SK-N-SH treated with all-trans-retinoic acid at 6 μM for 48 hours (cell line): ENCODE measurements at regions not wholly inside any gene's neighbourhood (a gene's known extent, or its start where the extent isn't known, plus 50 kb on each side); places are given as distances from the start of the nearest gene placed in this dataset.

Experiments
- ARNTL ChIP-seq: fragments of 450-650 bp; formaldehyde crosslinking; IDR thresholded peaks from 2 replicates; pipeline ENCODE4 v1.5.0; 2020; ENCODE audit warnings: low read depth, mild to moderate bottlenecking, moderate library complexity, borderline replicate concordance
- BACH2 ChIP-seq: fragments of 250-450 bp; sonication (Bioruptor Pico); IDR thresholded peaks from 2 replicates; pipeline ENCODE4 v1.9.0; 2021; ENCODE audit warnings: mild to moderate bottlenecking, borderline replicate concordance
- CREB5 ChIP-seq: fragments of 250-450 bp; sonication (Bioruptor Pico); IDR thresholded peaks from 2 replicates; pipeline ENCODE4 v1.5.1; 2020; ENCODE audit warnings: low read depth, mild to moderate bottlenecking, moderate library complexity
- CSDC2 ChIP-seq: fragments of 250-450 bp; sonication (Bioruptor Pico); IDR thresholded peaks from 2 replicates; pipeline ENCODE4 v1.5.0; 2020; ENCODE audit warnings: mild to moderate bottlenecking, moderate library complexity
- ESRRG ChIP-seq: fragments of 250-450 bp; sonication (Bioruptor Pico); IDR thresholded peaks from 2 replicates; pipeline ENCODE4 v1.6.1; 2021; ENCODE audit warnings: mild to moderate bottlenecking
- GLIS3 ChIP-seq: fragments of 250-450 bp; sonication (Bioruptor Pico); IDR thresholded peaks from 2 replicates; pipeline ENCODE4 v1.5.0; 2020; ENCODE audit warnings: mild to moderate bottlenecking, moderate library complexity
- ISL1 ChIP-seq: fragments of 250-450 bp; sonication (Bioruptor Pico); IDR thresholded peaks from 2 replicates; pipeline ENCODE4 v2.1.2; 2022; ENCODE audit warnings: mild to moderate bottlenecking, moderate library complexity
- PATZ1 ChIP-seq: fragments of 250-450 bp; sonication (Bioruptor Pico); IDR thresholded peaks from 2 replicates; pipeline ENCODE4 v1.8.0; 2020; ENCODE audit warnings: mild to moderate bottlenecking, moderate library complexity, borderline replicate concordance
- RARB ChIP-seq: fragments of 250-450 bp; sonication (Bioruptor Pico); IDR thresholded peaks from 2 replicates; pipeline ENCODE4 v1.8.0; 2021; ENCODE audit warnings: mild to moderate bottlenecking, moderate library complexity
- TOX ChIP-seq: fragments of 250-450 bp; sonication (Bioruptor Pico); IDR thresholded peaks from 2 replicates; pipeline ENCODE4 v1.8.0; 2021; ENCODE audit warnings: mild to moderate bottlenecking, moderate library complexity, borderline replicate concordance
- ZC3H10 ChIP-seq: fragments of 250-450 bp; sonication (Bioruptor Pico); IDR thresholded peaks from 2 replicates; pipeline ENCODE4 v1.5.1; 2021; ENCODE audit warnings: mild to moderate bottlenecking, moderate library complexity
- ZFP3 ChIP-seq: fragments of 250-450 bp; sonication (Bioruptor Pico); IDR thresholded peaks from 2 replicates; pipeline ENCODE4 v1.5.0; 2020; ENCODE audit warnings: mild to moderate bottlenecking, moderate library complexity
- ZNF8 ChIP-seq: fragments of 450-650 bp; formaldehyde crosslinking; IDR thresholded peaks from 2 replicates; pipeline ENCODE4 v1.5.0; 2020; ENCODE audit warnings: mild to moderate bottlenecking, moderate library complexity

DNA sequence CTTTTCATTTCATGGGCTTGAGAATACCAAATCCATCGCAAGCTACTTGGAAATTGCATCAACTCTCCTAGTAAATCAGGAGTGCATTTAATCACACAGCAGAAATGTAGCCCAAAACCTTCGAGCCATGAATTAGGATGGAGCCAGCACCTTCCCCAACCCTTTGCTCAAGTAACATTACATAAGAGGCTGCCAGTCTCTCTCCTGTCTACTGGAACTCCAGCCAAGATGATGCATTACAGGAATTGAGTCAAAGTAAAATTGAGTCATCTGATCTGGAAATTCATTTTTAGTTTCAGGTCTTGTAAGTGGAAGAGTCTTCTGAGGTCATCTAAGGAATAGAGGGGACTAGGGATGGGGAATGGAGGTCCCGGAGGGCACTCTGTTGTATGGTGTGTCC, 69.7 kb upstream of the FHIP2A start:
- TF ChIP-seq ZNF8 (CRISPR knock-in tag) (no peak), ARNTL (CRISPR knock-in tag) (no peak), TOX (CRISPR knock-in tag) (no peak), ZFP3 (CRISPR knock-in tag) (no peak), BACH2 (CRISPR knock-in tag) (no peak), CREB5 (CRISPR knock-in tag) (no peak), ZC3H10 (no peak), PATZ1 (no peak), RARB (CRISPR knock-in tag) (no peak), ISL1 (CRISPR knock-in tag) (no peak), GLIS3 (CRISPR knock-in tag) (no peak), CSDC2 (CRISPR knock-in tag) (no peak), ESRRG (CRISPR knock-in tag) (no peak)
